GM10266 (cell line): ENCODE measurements at regions not wholly inside any gene's neighbourhood (a gene's known extent, or its start where the extent isn't known, plus 50 kb on each side); places are given as distances from the start of the nearest gene placed in this dataset.

ENCODE experiments used
- DNase-seq: peaks from one replicate; pipeline ENCODE4 v3.0.0; 2012; ENCODE audit errors: extremely low spot score
- TF ChIP-seq, protein P1 (sequence below): IDR thresholded peaks from 2 replicates; pipeline ENCODE4 v1.5.1; 2012; ENCODE audit warnings: mild to moderate bottlenecking, low read depth; ENCODE audit not compliant: control insufficient read depth, insufficient read depth; ENCODE audit errors: missing control alignments

DNA sequence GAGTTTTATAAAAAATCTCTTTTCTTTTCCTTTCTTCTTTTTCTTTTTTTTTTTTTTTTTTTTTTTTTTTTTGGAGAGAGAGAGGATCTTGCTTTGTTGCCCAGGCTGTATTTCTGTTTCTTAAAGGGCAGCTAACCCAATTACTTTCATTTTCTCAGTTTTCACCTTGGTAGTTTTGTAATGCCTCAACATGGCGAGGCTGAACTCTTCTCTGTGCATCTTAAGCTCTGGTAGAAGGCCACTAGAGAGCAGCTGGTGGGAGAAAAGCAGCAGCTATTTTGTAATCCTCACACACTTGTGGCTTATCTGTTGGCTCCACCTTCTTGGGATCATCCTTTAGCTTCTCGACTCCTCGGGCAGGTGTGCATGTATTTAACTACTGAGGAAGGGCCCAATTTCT lies 152.2 kb upstream of the MEIS2 start:
- TF ChIP-seq, protein P1, sequence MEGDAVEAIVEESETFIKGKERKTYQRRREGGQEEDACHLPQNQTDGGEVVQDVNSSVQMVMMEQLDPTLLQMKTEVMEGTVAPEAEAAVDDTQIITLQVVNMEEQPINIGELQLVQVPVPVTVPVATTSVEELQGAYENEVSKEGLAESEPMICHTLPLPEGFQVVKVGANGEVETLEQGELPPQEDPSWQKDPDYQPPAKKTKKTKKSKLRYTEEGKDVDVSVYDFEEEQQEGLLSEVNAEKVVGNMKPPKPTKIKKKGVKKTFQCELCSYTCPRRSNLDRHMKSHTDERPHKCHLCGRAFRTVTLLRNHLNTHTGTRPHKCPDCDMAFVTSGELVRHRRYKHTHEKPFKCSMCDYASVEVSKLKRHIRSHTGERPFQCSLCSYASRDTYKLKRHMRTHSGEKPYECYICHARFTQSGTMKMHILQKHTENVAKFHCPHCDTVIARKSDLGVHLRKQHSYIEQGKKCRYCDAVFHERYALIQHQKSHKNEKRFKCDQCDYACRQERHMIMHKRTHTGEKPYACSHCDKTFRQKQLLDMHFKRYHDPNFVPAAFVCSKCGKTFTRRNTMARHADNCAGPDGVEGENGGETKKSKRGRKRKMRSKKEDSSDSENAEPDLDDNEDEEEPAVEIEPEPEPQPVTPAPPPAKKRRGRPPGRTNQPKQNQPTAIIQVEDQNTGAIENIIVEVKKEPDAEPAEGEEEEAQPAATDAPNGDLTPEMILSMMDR, result no peak
- DNase-seq, result no peak

DNA sequence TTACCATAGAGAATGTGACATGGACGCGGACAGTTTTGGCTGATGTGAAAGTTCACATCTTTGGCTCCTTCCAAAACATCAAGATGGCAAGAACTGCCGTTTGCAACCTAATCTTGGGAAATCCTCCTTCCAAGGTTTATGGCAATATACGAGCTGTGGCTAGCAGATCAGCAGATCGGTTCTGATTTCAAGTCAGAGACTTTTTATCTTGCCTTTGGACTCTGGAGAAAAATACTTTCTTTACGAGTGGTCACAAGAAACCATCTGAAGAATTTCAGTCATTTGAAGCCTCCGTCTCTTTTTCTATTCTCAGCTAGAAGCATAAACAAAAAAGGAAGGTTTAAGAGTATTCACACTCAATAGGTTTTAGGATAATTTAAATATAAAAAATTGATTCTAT lies 153.5 kb upstream of the MEIS2 start:
- TF ChIP-seq, protein P1, result no peak
- DNase-seq, result no peak

DNA sequence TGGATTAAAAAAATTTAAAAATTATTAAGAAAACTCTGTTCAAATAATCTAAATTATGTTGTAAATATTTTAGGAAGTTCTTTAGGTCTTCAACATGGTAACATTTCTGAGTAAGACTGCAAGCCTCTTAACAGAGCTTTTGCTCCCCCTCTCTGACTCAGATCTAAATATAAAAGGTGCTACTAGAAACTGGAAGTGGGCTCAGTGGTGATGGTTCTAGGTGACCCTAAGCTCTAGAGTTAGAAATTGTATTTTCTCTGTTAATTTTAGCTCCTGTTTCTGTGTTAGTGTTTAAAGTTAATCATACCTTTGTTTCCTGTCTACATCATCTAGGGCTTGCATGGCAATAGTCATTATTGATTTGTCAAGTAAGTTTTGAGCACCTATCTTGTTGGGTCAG lies 159.9 kb upstream of the MEIS2 start:
- no peak for DNase-seq
- TF ChIP-seq, protein P1, result no peak

DNA sequence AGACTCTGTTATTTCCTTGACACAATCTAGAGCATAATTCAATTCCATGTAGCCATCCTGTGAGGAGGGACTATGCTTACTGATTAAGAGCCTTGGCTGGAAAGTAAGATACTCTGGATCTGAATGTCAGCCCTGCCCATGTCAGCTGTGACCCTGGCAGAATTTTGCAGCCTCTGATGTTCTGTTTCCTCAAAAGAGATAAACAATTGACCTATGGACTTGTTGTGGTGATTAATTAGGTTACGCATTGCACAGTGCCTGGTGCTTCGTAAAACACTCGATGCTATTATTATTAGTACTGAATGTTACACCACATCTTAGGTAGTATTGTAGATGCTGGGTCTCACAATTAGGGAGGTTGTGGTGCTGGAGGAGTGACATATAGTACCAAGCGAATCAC lies 161.3 kb upstream of the MEIS2 start:
- DNase-seq, result no peak
- TF ChIP-seq, protein P1, result no peak

DNA sequence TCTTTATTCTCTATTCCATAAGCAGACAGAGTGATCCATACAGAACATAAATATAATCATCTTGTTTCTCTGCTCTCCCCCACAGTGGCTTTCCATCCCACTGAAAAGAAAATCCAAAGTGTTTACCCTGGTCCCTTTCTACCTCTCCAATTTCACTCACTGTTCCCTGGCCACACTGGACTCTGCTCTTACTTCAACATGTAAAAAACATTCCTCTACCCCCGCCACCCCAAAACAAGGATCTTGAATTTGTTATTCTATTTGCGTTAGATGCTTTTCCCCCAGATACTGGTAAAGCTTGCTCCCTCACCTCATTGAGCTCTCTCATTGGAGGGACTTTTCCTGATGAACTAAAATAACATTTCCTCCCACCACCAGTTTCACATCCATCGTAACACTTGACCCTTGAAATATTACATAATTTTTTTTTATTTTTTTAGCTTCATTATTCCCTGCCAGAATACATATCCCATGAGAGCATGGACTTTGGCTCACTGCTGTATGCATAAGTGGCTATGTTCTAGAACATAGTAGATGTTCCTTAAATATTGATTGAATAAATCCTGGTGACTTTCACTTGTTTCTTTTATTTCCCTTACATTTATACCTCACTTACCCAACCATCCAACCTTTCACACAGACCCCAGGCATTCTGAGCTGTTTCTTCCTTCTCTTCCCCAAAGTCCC lies 162.7 kb upstream of the MEIS2 start:
- TF ChIP-seq, protein P1, result no peak

DNA sequence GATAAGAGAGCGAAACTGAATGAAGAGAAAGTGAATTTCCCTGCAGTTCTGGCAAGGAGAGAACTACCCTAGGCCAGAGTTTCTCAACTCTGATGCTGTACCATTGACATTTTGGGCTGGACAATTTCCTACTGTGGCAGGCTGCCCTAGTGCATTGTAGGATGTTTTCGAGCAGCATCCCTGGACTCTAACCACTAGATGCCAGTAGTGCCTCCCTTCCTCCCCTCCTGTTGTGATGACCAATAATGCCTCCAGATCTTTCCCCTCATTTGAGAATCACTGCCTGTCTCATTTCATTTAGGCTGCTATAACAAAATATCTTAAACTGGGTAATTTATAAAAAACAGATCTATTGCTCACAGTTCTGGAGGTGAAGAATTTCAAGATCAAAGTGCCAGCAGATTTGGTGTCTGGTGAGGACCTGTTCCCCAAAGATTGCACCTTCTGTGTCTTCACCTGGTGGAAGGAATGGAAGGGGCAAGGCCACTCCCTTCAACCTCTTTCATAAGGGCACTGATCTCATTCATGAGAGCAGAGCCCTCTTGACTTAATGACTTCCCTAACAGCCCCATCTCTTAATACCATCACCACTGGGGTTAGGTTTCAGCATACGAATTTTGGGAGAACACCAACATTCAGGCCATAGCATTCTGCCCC lies 188.9 kb upstream of the MEIS2 start:
- DNase-seq, result no peak
- TF ChIP-seq, protein P1, result no peak

More for the DNA sequence above, 162.7 kb upstream of the MEIS2 start:
- DNase-seq, result no peak

DNA sequence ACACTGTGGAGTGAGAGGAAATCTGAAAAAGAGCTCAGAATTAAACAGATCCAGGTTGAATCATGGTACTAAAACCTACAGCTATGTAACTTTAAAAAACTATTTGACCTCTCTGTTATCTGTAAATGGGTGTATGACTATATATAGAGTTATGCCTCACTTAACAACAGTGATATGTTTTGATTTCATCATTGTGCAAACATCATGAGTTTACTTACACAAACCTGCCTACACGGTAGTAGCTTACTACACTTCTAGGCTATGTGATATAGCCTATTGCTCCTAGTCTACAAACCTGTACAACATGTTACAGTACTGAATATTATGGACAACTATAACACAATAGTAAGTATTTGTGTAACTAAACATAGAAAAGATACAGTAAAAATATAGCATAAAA lies 191.6 kb upstream of the MEIS2 start:
- TF ChIP-seq, protein P1, result no peak
- DNase-seq, result no peak
